Activated B cell treated with CpG ODN at 0.5 μM for 24 hours (primary cell): ENCODE measurements at regions not wholly inside any gene's neighbourhood (a gene's known extent, or its start where the extent isn't known, plus 50 kb on each side); places are given as distances from the start of the nearest gene placed in this dataset.

Experiments used
- ATAC-seq: fragments of 200-7000 bp; cut with Tn5 transposase; one replicate; pipeline ENCODE4 v1.10.0; 2021; ENCODE audit warnings: low read depth, mild to moderate bottlenecking, moderate library complexity
- CTCF ChIA-PET: fragments of 350-600 bp; sonication (Branson Sonifier 250); formaldehyde crosslinking; loops from one replicate; lab custom pipeline; 2021; ENCODE audit warnings: antibody characterized with exemption; lab: Charles Lee
- POLR2A ChIA-PET: fragments of 350-600 bp; sonication (Branson Sonifier 250); formaldehyde crosslinking; loops from one replicate; lab custom pipeline; 2021; ENCODE audit warnings: antibody characterized with exemption; lab: Charles Lee
- DNase-seq: peaks from one replicate; pipeline ENCODE4 v3.0.0; 2022
- H3K27ac Mint-ChIP-seq: one replicate; pipeline ENCODE4 v1.8.0; 2020; ENCODE audit warnings: mixed read lengths
- H3K27me3 Mint-ChIP-seq: one replicate; pipeline ENCODE4 v1.8.0; 2021; ENCODE audit warnings: mixed read lengths
- H3K36me3 Mint-ChIP-seq: one replicate; pipeline ENCODE4 v1.8.0; 2021; ENCODE audit warnings: low read depth, mixed read lengths
- H3K4me1 Mint-ChIP-seq: one replicate; pipeline ENCODE4 v1.8.0; 2021; ENCODE audit warnings: mixed read lengths
- H3K4me3 Mint-ChIP-seq: one replicate; pipeline ENCODE4 v1.8.0; 2020; ENCODE audit warnings: mild to moderate bottlenecking, mixed read lengths
- H3K9me3 Mint-ChIP-seq: one replicate; pipeline ENCODE4 v1.8.0; 2020; ENCODE audit warnings: mixed read lengths
- CTCF ChIP-seq: fragments of 200-600 bp; IDR thresholded peaks from one replicate; pipeline ENCODE4 v1.8.0; 2022; ENCODE audit warnings: antibody characterized with exemption, mild to moderate bottlenecking
- intact Hi-C: fragments of 100-400 bp; cut with micrococcal nuclease; formaldehyde crosslinking; loops from one replicate; pipeline ENCODE4 v1.15.1; 2024

- Mint-ChIP-seq H3K27me3 (peaks cover 9% of the 10 kb centered on the region), H3K4me1 (no peaks in the 10 kb centered on the region), H3K9me3 (peaks cover 12% of the 10 kb centered on the region), H3K27ac (no peak overlapping the region), H3K36me3 (peaks cover 2% of the 10 kb centered on the region), H3K4me3 (no peak overlapping the region)
- ATAC-seq (no peak), DNase-seq (no peak)
- intact Hi-C loops: no loop called here
- no peak for TF ChIP-seq CTCF
- CTCF ChIA-PET: no interaction called here
- POLR2A ChIA-PET: no interaction called here
These were observed 146.8 kb downstream of the PTPRU start for GRCh38 chr1:29382851-29383745.

GRCh38 chr1:29381426-29381825 lies 145.1 kb downstream of the PTPRU start:
- peaks cover 2% of the 10 kb centered on the region for H3K36me3 Mint-ChIP-seq
- no peak overlapping the region for H3K4me3 Mint-ChIP-seq
- ATAC-seq: no peak
- DNase-seq: no peak
- peaks cover 6% of the 10 kb centered on the region for H3K27me3 Mint-ChIP-seq
- H3K4me1 Mint-ChIP-seq: no peaks in the 10 kb centered on the region
- no peak for TF ChIP-seq CTCF
- intact Hi-C loops: no loop called here
- H3K9me3 Mint-ChIP-seq: peaks cover 16% of the 10 kb centered on the region
- ChIA-PET POLR2A (no interaction called here), CTCF (no interaction called here)
- no peak overlapping the region for H3K27ac Mint-ChIP-seq

DNA sequence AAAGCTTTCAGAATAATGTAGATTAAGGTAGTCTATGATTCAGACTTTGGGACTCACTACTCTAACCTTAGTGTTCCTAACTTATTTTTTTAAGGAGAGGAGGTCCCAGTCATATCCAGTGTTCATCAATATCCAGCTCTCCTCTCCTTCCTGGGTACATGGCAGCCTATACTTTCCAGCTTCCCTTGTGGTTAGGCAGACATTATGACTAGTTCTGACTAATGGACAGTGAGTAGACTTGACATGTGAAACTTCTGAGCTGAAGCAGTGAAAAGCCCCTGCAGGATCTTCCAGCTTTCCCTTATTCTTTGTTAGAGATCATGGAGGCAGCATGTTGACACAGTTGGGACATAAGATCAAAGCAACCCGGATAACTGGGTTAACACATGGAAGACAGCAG lies 144.2 kb downstream of the PTPRU start:
- peaks cover 7% of the 10 kb centered on the region for H3K27me3 Mint-ChIP-seq
- ChIA-PET CTCF (no interaction called here), POLR2A (no interaction called here)
- H3K36me3 Mint-ChIP-seq: peaks cover 2% of the 10 kb centered on the region
- TF ChIP-seq CTCF: no peak
- intact Hi-C loops: no loop called here
- no peak for ATAC-seq
- H3K27ac Mint-ChIP-seq: no peak overlapping the region
- no peak for DNase-seq
- no peaks in the 10 kb centered on the region for H3K4me1 Mint-ChIP-seq
- H3K4me3 Mint-ChIP-seq: no peak overlapping the region
- H3K9me3 Mint-ChIP-seq: peaks cover 21% of the 10 kb centered on the region

DNA sequence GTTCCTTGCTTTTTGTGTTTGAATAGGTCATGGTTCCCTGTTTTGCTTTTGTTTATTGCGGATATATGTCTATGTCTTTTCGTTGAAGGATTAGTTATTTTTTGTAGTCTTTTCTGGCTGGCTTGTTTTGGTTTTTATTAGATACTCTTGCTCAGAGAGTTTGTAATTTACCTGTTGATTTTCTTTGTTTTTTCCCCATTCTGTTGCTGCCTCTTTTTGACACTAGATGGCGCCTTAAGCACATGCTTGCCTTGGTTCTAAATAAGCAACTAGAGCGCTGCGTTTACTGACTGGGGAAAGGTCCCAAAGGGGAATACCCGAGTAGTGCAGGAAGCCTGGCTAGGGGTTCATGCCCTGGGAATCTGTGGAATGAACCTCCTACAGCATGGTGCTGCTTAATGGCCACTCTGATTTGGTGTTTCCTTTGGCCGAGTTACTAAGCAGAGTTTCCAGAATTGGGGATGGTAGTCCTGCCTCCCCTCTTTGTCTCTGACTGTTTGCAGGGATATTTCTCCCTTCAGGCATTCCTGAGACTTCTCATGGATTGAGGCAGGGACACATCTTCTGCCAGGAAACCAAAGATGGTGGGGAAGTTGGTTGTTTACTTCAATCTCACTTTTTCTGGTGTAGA lies 143.2 kb downstream of the PTPRU start:
- peaks cover 25% of the 10 kb centered on the region for H3K9me3 Mint-ChIP-seq
- H3K27me3 Mint-ChIP-seq: peaks cover 14% of the 10 kb centered on the region
- ChIA-PET CTCF (no interaction called here), POLR2A (no interaction called here)
- TF ChIP-seq CTCF: no peak
- H3K27ac Mint-ChIP-seq: no peak overlapping the region
- H3K36me3 Mint-ChIP-seq: peaks cover 2% of the 10 kb centered on the region
- DNase-seq (no peak), ATAC-seq (no peak)
- no peak overlapping the region for H3K4me3 Mint-ChIP-seq
- intact Hi-C loops: no loop called here
- H3K4me1 Mint-ChIP-seq: no peaks in the 10 kb centered on the region
